H9 (cell line): ENCODE measurements at regions not wholly inside any gene's neighbourhood (a gene's known extent, or its start where the extent isn't known, plus 50 kb on each side); places are given as distances from the start of the nearest gene placed in this dataset.

ENCODE experiments used
- DNase-seq: peaks from one replicate; pipeline ENCODE4 v3.0.0-alpha.2; 2017
- H2AFZ ChIP-seq: one replicate; pipeline ENCODE4 v1.6.1; 2013; ENCODE audit warnings: mild to moderate bottlenecking, low read length, control low read depth, moderate library complexity
- H2AK5ac ChIP-seq: 2 replicates; pipeline ENCODE4 v1.6.1; 2013; ENCODE audit warnings: low read length, control low read depth, mixed read lengths; ENCODE audit not compliant: insufficient read length
- H2BK120ac ChIP-seq: one replicate; pipeline ENCODE4 v1.6.1; 2013; ENCODE audit warnings: low read depth, mild to moderate bottlenecking, low read length, control low read depth, inconsistent platforms; ENCODE audit not compliant: poor library complexity, severe bottlenecking
- H2BK12ac ChIP-seq: 2 replicates; pipeline ENCODE4 v1.6.1; 2013; ENCODE audit warnings: low read length, control low read depth, mixed read lengths, low read depth; ENCODE audit not compliant: insufficient read length
- H2BK15ac ChIP-seq: 2 replicates; pipeline ENCODE4 v1.6.1; 2013; ENCODE audit warnings: low read depth, low read length, control low read depth
- H2BK20ac ChIP-seq: one replicate; pipeline ENCODE4 v1.6.1; 2013; ENCODE audit warnings: low read depth, mild to moderate bottlenecking, low read length, control low read depth, inconsistent platforms; ENCODE audit not compliant: poor library complexity, severe bottlenecking
- H2BK5ac ChIP-seq: 2 replicates; pipeline ENCODE4 v1.6.1; 2013; ENCODE audit warnings: low read length, control low read depth, mixed read lengths; ENCODE audit not compliant: insufficient read length
- H3K14ac ChIP-seq: 2 replicates; pipeline ENCODE4 v1.6.1; 2013; ENCODE audit warnings: low read length, control low read depth; ENCODE audit not compliant: insufficient read depth
- H3K18ac ChIP-seq: 2 replicates; pipeline ENCODE4 v1.6.1; 2013; ENCODE audit warnings: low read depth, mild to moderate bottlenecking, mixed read lengths, low read length, control low read depth; ENCODE audit not compliant: insufficient read length
- H3K23ac ChIP-seq: 2 replicates; pipeline ENCODE4 v1.6.1; 2013; ENCODE audit warnings: low read length, control low read depth, mixed read lengths, low read depth; ENCODE audit not compliant: insufficient read length
- H3K23me2 ChIP-seq: 2 replicates; pipeline ENCODE4 v1.6.1; 2013; ENCODE audit warnings: low read depth, mild to moderate bottlenecking, mixed read lengths, low read length, control low read depth; ENCODE audit not compliant: insufficient read length, poor library complexity, severe bottlenecking
- H3K27ac ChIP-seq: 2 replicates; pipeline ENCODE4 v1.5.1; 2013; ENCODE audit warnings: low read length, control low read depth, mixed read lengths, low read depth; ENCODE audit not compliant: insufficient read length
- H3K27me3 ChIP-seq: 2 replicates; pipeline ENCODE4 v1.6.1; 2013; ENCODE audit warnings: low read length, control low read depth, inconsistent platforms; ENCODE audit not compliant: insufficient read depth
- H3K4ac ChIP-seq: 2 replicates; pipeline ENCODE4 v1.6.1; 2013; ENCODE audit warnings: low read depth, mild to moderate bottlenecking, control low read depth, inconsistent platforms, low read length, moderate library complexity
- H3K4me1 ChIP-seq: 2 replicates; pipeline ENCODE4 v1.6.1; 2013; ENCODE audit warnings: low read length, control low read depth, inconsistent platforms; ENCODE audit not compliant: insufficient read depth
- H3K4me2 ChIP-seq: 2 replicates; pipeline ENCODE4 v1.6.1; 2013; ENCODE audit warnings: low read length, control low read depth, mixed read lengths; ENCODE audit not compliant: insufficient read length, insufficient read depth
- H3K56ac ChIP-seq: 2 replicates; pipeline ENCODE4 v1.6.1; 2013; ENCODE audit warnings: low read depth, mild to moderate bottlenecking, mixed read lengths, low read length, control low read depth; ENCODE audit not compliant: insufficient read length
- H3K79me1 ChIP-seq: 2 replicates; pipeline ENCODE4 v1.6.1; 2013; ENCODE audit warnings: low read depth, mild to moderate bottlenecking, moderate library complexity, low read length, control low read depth, inconsistent platforms; ENCODE audit not compliant: insufficient read depth, poor library complexity, severe bottlenecking
- H3K79me2 ChIP-seq: 2 replicates; pipeline ENCODE4 v1.6.1; 2013; ENCODE audit warnings: low read length, control low read depth, inconsistent platforms; ENCODE audit not compliant: insufficient read depth
- H3K9ac ChIP-seq: 2 replicates; pipeline ENCODE4 v1.6.1; 2013; ENCODE audit warnings: low read length, control low read depth, mixed read lengths; ENCODE audit not compliant: insufficient read length; ENCODE audit errors: extremely low read depth
- H3K9me3 ChIP-seq: one replicate; pipeline ENCODE4 v1.6.1; 2013; ENCODE audit warnings: low read depth, low read length, inconsistent platforms; ENCODE audit not compliant: control insufficient read depth
- H3T11ph ChIP-seq: one replicate; pipeline ENCODE4 v1.6.1; 2013; ENCODE audit warnings: mild to moderate bottlenecking, low read length, control low read depth, inconsistent platforms
- H4K20me1 ChIP-seq: one replicate; pipeline ENCODE4 v1.6.1; 2013; ENCODE audit not compliant: control insufficient read depth, insufficient read length, insufficient read depth
- H4K5ac ChIP-seq: 2 replicates; pipeline ENCODE4 v1.6.1; 2013; ENCODE audit warnings: low read depth, mild to moderate bottlenecking, mixed read lengths, low read length, control low read depth; ENCODE audit not compliant: insufficient read length
- H4K8ac ChIP-seq: replicated peaks from 2 replicates; pipeline ENCODE4 v1.6.1; 2013; ENCODE audit warnings: low read length, control low read depth, mixed read lengths, low read depth; ENCODE audit not compliant: insufficient read length
- H4K91ac ChIP-seq: 2 replicates; pipeline ENCODE4 v1.6.1; 2013; ENCODE audit warnings: low read depth, mild to moderate bottlenecking, moderate library complexity, mixed read lengths, low read length, control low read depth; ENCODE audit not compliant: insufficient read length
- H3K27ac Mint-ChIP-seq, 3 experiments: 2 replicates in 2 of 3; 3 replicates in 1 of 3; pipeline ENCODE4 v1.8.0; 2020 to 2021; ENCODE audit warnings: mixed read lengths in 3 of 3, mild to moderate bottlenecking in 1 of 3, moderate library complexity in 1 of 3
- H3K27me3 Mint-ChIP-seq: 2 replicates; pipeline ENCODE4 v1.8.0; 2021; ENCODE audit warnings: low read depth, mild to moderate bottlenecking, moderate library complexity, mixed read lengths
- H3K36me3 Mint-ChIP-seq, 3 experiments: 2 replicates in 2 of 3; 3 replicates in 1 of 3; pipeline ENCODE4 v1.8.0; 2020 to 2021; ENCODE audit warnings: low read depth in 3 of 3, mixed read lengths in 3 of 3; ENCODE audit not compliant: insufficient read depth in 1 of 3
- H3K4me1 Mint-ChIP-seq, 2 experiments: 2 replicates each; pipeline ENCODE4 v1.8.0; 2020; ENCODE audit warnings: mixed read lengths in 2 of 2
- H3K4me3 Mint-ChIP-seq, 2 experiments: 2 replicates in 1 of 2; 3 replicates in 1 of 2; pipeline ENCODE4 v1.8.0; 2020 to 2021; ENCODE audit warnings: mild to moderate bottlenecking in 2 of 2, mixed read lengths in 2 of 2, moderate library complexity in 1 of 2
- H3K9me3 Mint-ChIP-seq, 2 experiments: 2 replicates in 1 of 2; 3 replicates in 1 of 2; pipeline ENCODE4 v1.8.0; 2020; ENCODE audit warnings: mild to moderate bottlenecking in 2 of 2, mixed read lengths in 2 of 2, moderate library complexity in 1 of 2
- CTCF ChIP-seq: fragments of 200-600 bp; sonication (generic); conservative IDR thresholded peaks from 3 replicates; pipeline ENCODE4 v1.8.0; 2021; ENCODE audit warnings: antibody characterized with exemption, mild to moderate bottlenecking
- WGBS: extraction: QIAGEN DNeasy Blood & Tissue Kit; methylation state at CpG from one replicate; pipeline ENCODE4 v1.1.7; 2013; ENCODE audit warnings: missing lambda C conversion rate, low lambda C conversion rate, mixed read lengths; ENCODE audit not compliant: insufficient read length; ENCODE audit errors: extremely low coverage; 5-methylcytosine and 5-hydroxymethylcytosine counted together

- no peak overlapping the region for H3K27ac ChIP-seq
- no peak overlapping the region for H3K9ac ChIP-seq
- no peak overlapping the region for H3K4ac ChIP-seq
- H2AFZ ChIP-seq = no peak overlapping the region
- no peak overlapping the region for H4K8ac ChIP-seq
- H2BK5ac ChIP-seq = no peak overlapping the region
- no peak for DNase-seq
- WGBS = no CpG with 5 or more reads among the region's 1 CpG
- peaks cover 13 to 35% of the 10 kb centered on the region in 2 experiments for H3K4me1 Mint-ChIP-seq
- H2AK5ac ChIP-seq = no peak overlapping the region
- H3K27me3 Mint-ChIP-seq = peaks cover 4% of the 10 kb centered on the region; the same call in 1 of the 2 replicates
- H3K4me3 Mint-ChIP-seq = no peak overlapping the region
- peak overlapping the region in 1 of 3 experiments; percentile 88; a peak in 1 of 7 replicates for H3K27ac Mint-ChIP-seq
- no peaks in the 10 kb centered on the region for H3K79me2 ChIP-seq
- H3K4me2 ChIP-seq = no peak overlapping the region
- no peak overlapping the region for H3K14ac ChIP-seq
- H2BK15ac ChIP-seq = no peak overlapping the region
- H3K56ac ChIP-seq = no peak overlapping the region
- no peaks in the 10 kb centered on the region for H3K9me3 ChIP-seq
- no peaks in the 10 kb centered on the region for H3K9me3 Mint-ChIP-seq
- H3K27me3 ChIP-seq = no peaks in the 10 kb centered on the region
- no peak overlapping the region for H2BK120ac ChIP-seq
- H3K18ac ChIP-seq = no peak overlapping the region
- no peak overlapping the region for H2BK20ac ChIP-seq
- H4K91ac ChIP-seq = no peak overlapping the region
- no peak overlapping the region for H2BK12ac ChIP-seq
- peaks cover 8% of the 10 kb centered on the region for H3K4me1 ChIP-seq
- no peak for TF ChIP-seq CTCF
- no peaks in the 10 kb centered on the region for H3K23me2 ChIP-seq
- no peak overlapping the region for H3T11ph ChIP-seq
- no peak overlapping the region for H3K23ac ChIP-seq
- no peaks in the 10 kb centered on the region for H4K20me1 ChIP-seq
- no peak overlapping the region for H4K5ac ChIP-seq
- no peaks in the 10 kb centered on the region for H3K36me3 Mint-ChIP-seq
- H3K79me1 ChIP-seq = no peaks in the 10 kb centered on the region
These were observed 192.9 kb downstream of the HAUS1 start for GRCh38 chr18:46297124-46297523.
